Gastroesophageal sphincter (tissue), 4 donors: ENCODE measurements at regions not wholly inside any gene's neighbourhood (a gene's known extent, or its start where the extent isn't known, plus 50 kb on each side); places are given as distances from the start of the nearest gene placed in this dataset.

Source experiments
- ATAC-seq: fragments of 150-250 bp; one replicate; pipeline ENCODE4 v1.9.1; 2016; ENCODE audit warnings: mild to moderate bottlenecking, moderate library complexity
- H3K27ac ChIP-seq, 4 donors: fragments of 200-600 bp; sonication (generic) in 3 of 4; 1 replicate in 3 of 4; 2 replicates in 1 of 4; pipeline ENCODE4 v1.5.1; 2016 to 2019
- H3K27me3 ChIP-seq: fragments of 200-600 bp; sonication (generic); one replicate; pipeline ENCODE4 v1.5.1; 2019
- H3K36me3 ChIP-seq, 2 donors: fragments of 200-600 bp; sonication (generic); one replicate each; pipeline ENCODE4 v1.5.1; 2019; ENCODE audit warnings: control low read depth in 1 of 2
- H3K4me1 ChIP-seq, 3 donors: fragments of 200-600 bp; sonication (generic); 1 replicate in 2 of 3; 2 replicates in 1 of 3; pipeline ENCODE4 v1.5.1; 2016 to 2019; ENCODE audit warnings: control low read depth in 2 of 3
- H3K4me3 ChIP-seq, 2 donors: fragments of 200-600 bp; sonication (generic); one replicate each; pipeline ENCODE4 v1.5.1; 2019; ENCODE audit warnings: mild to moderate bottlenecking in 1 of 2, moderate library complexity in 1 of 2
- H3K9me3 ChIP-seq, 3 donors: fragments of 200-600 bp; sonication (generic); one replicate each; pipeline ENCODE4 v1.5.1; 2017 to 2019; ENCODE audit warnings: control low read depth in 2 of 3
- EP300 ChIP-seq: sonication (generic); formaldehyde crosslinking; IDR thresholded peaks from one replicate; pipeline ENCODE4 v1.6.1; 2017; ENCODE audit warnings: antibody characterized with exemption, mild to moderate bottlenecking
- POLR2A ChIP-seq, 2 donors: fragments of 450-650 bp; IDR thresholded peaks; one replicate each; pipeline ENCODE4 v1.6.1; 2017; ENCODE audit warnings: antibody characterized with exemption in 2 of 2, mild to moderate bottlenecking in 2 of 2, moderate library complexity in 1 of 2
- POLR2AphosphoS5 ChIP-seq: sonication (generic); formaldehyde crosslinking; IDR thresholded peaks from one replicate; pipeline ENCODE4 v1.6.1; 2017; ENCODE audit warnings: antibody characterized with exemption
- WGBS, 2 donors: methylation state at CpG; one replicate each; pipeline ENCODE4 v1.1.5; 2018; ENCODE audit warnings: low coverage in 1 of 2; 5-methylcytosine and 5-hydroxymethylcytosine counted together
- TF ChIP-seq, protein P1 (sequence below), 4 experiments: fragments of 200-600 bp in 2 of 4; fragments of 450-650 bp in 2 of 4; sonication (generic) in 1 of 4; IDR thresholded peaks; one replicate each; pipeline ENCODE4 v1.5.1; 2017 to 2019; ENCODE audit warnings: antibody characterized with exemption in 4 of 4, mild to moderate bottlenecking in 2 of 4, moderate library complexity in 2 of 4

DNA sequence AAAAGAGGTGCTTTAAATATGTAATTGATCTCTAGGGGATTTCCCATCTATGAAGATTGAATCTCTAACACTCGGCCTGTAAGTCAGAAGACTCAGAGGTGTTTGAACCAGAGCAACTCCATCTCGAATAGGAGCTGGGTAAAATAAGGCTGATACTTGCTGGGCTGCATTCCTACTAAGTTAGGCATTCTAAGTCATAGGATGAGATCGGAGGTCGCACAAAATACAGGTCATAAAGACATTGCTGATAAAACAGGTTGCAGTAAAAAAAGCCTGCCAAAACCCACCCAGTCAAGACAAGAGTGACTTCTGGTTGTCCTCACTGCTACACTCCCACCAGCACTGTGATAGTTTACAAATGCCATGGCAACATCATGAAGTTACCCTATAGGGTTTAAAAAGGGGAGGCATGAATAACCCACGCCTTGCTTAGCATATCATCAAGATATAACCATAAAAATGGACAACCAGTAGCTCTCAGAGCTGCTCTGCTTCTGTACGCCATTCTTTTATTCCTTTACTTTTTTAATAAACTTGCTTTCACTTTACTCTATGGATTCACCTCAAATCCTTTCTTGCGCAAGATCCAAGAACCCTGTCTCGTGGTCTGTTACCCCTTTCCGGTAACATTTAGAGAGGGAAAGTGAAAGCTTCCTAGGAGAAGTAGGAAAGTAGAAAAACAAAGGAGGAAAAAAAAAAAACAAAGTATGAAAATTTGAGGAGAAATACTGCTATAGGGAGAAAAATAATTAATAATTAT lies 129.7 kb upstream of the PHACTR1 start:
- TF ChIP-seq POLR2AphosphoS5 (no peak), POLR2A (IDR thresholded peaks at IDR 0.05) (no peak)
- Histone ChIP-seq H3K4me3 (no peak overlapping the region), H3K27ac (no peak overlapping the region), H3K9me3 (no peaks in the 10 kb centered on the region), H3K27me3 (no peaks in the 10 kb centered on the region), H3K4me1 (peaks cover 0 to 12% (median 0%) of the 10 kb centered on the region in 3 donors), H3K36me3 (no peaks in the 10 kb centered on the region)
- WGBS, 2 donors: 72 to 94% methylated on average over 7 to 9 of the region's 9 CpGs
- no peak for ATAC-seq

DNA sequence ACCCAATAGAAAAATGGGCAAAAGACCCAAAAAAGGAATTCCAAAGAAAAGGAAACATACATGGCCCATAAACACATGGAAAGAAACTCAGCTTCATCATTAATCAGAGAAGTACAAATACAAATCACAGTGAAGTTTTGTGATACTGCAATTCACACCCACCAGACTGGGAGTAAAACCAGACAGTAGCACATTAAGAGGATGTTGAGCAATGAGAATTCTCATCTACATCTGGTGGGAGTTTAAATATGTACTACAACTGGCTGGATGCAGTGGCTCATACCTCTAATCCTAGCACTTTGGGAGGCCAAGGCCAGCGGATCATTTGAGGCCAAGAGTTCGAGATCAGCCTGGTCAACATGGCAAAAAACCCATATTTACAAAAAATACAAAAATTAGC lies 125.7 kb upstream of the PHACTR1 start:
- Histone ChIP-seq H3K27ac (no peak overlapping the region), H3K4me1 (peaks cover 0 to 1% (median 0%) of the 10 kb centered on the region in 3 donors), H3K36me3 (no peaks in the 10 kb centered on the region), H3K9me3 (no peaks in the 10 kb centered on the region), H3K27me3 (no peaks in the 10 kb centered on the region), H3K4me3 (no peak overlapping the region)
- ATAC-seq: peak; percentile 36
- 100% methylated on average over 1 of the region's 2 CpGs for WGBS, 2 donors
- no peak for TF ChIP-seq POLR2AphosphoS5
- TF ChIP-seq, protein P1, sequence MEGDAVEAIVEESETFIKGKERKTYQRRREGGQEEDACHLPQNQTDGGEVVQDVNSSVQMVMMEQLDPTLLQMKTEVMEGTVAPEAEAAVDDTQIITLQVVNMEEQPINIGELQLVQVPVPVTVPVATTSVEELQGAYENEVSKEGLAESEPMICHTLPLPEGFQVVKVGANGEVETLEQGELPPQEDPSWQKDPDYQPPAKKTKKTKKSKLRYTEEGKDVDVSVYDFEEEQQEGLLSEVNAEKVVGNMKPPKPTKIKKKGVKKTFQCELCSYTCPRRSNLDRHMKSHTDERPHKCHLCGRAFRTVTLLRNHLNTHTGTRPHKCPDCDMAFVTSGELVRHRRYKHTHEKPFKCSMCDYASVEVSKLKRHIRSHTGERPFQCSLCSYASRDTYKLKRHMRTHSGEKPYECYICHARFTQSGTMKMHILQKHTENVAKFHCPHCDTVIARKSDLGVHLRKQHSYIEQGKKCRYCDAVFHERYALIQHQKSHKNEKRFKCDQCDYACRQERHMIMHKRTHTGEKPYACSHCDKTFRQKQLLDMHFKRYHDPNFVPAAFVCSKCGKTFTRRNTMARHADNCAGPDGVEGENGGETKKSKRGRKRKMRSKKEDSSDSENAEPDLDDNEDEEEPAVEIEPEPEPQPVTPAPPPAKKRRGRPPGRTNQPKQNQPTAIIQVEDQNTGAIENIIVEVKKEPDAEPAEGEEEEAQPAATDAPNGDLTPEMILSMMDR (IDR thresholded peaks at IDR 0.05): no peak
- no peak for TF ChIP-seq POLR2A (IDR thresholded peaks at IDR 0.05)
- no peak for TF ChIP-seq EP300

DNA sequence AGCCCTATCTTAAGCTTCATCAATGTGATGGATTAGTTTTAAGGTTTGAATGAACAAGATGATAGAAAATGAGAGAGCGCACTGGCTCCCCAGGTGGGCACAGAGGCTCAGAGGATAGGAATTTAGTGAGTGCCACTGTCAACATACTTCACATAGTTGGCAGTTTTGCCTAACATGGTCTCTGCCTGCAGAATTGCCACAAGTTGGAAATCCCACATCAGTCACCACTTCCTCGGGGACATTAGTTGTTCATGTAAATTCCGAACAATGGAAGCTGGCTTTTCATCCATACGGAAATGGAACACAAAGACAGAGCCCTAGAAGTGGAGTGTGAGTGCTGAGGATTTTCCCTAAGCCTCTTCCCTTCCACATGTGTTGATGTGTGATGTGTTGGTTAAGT lies 123.9 kb upstream of the PHACTR1 start:
- 74 to 81% methylated on average over 2 to 4 of the region's 4 CpGs for WGBS, 2 donors
- ATAC-seq: no peak
- Histone ChIP-seq H3K9me3 (no peaks in the 10 kb centered on the region), H3K27ac (no peak overlapping the region), H3K4me1 (no peaks in the 10 kb centered on the region), H3K4me3 (no peak overlapping the region), H3K27me3 (no peaks in the 10 kb centered on the region), H3K36me3 (no peaks in the 10 kb centered on the region)
- TF ChIP-seq EP300: no peak
- TF ChIP-seq POLR2A (IDR thresholded peaks at IDR 0.05): no peak
- TF ChIP-seq, protein P1 (IDR thresholded peaks at IDR 0.05): no peak
- no peak for TF ChIP-seq POLR2AphosphoS5

DNA sequence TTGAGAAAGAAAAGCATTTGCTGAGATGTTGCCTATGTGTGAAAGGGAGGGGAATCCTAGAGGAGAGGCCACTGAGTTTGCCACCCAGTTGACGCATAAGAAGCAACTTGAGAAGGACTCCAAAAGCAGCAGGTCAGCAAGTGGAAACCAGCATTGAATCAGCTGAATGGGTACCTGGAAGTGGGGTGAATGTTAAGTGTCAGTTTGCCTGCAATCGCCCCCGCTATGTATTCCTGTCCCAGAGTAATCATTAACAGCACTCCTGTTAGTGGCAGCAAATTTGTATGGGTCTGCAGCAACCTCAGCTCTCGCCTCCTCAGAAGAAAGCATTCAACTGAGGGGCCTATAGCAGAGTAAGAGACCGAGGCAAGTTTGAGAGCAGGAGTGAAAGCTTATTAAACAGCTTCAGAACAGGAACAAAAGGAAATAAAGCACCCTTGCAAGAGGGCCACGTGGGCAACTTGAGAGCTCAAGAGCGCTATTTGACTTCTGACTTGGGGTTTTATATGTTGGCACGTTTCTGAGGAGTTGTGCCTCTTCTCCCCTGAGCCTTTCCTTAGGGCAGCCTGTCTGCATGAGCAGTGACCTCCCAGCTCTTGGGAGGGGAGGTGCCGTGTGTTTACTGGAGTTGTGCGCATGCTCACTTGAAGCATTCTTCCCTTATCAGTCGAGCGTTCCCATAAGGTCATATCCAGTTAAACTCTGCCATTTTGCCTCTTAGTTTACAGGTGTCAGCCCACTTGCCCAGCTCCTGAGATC lies 122.6 kb upstream of the PHACTR1 start:
- no peak overlapping the region for H3K4me3 ChIP-seq
- 86 to 90% methylated on average over 7 to 12 of the region's 12 CpGs for WGBS, 2 donors
- no peak overlapping the region for H3K27ac ChIP-seq
- H3K27me3 ChIP-seq: no peaks in the 10 kb centered on the region
- TF ChIP-seq POLR2AphosphoS5 (no peak), POLR2A (IDR thresholded peaks at IDR 0.05) (no peak), EP300 (no peak)
- TF ChIP-seq, protein P1 (IDR thresholded peaks at IDR 0.05): no peak
- H3K4me1 ChIP-seq: no peaks in the 10 kb centered on the region
- H3K36me3 ChIP-seq: no peaks in the 10 kb centered on the region
- no peaks in the 10 kb centered on the region for H3K9me3 ChIP-seq
- ATAC-seq: no peak

DNA sequence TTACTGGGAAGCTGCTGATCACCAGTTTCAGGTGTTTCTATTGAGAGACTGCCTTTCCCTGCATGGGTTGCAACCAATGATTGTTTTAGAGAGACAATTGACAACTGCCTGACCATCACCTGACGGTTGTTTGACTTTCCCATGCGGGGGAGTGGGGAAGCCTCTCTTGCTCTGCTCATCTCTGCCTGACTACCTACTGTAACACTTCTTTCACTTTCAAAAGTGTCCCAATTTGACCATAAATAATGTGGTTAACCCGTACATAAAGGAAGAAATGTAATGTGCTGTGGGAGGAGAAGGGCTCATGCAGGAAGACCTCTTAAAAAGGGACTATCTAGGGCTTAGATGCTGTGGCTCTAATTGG lies 122.1 kb upstream of the PHACTR1 start:
- ATAC-seq: no peak
- H3K27me3 ChIP-seq: no peaks in the 10 kb centered on the region
- no peaks in the 10 kb centered on the region for H3K36me3 ChIP-seq
- no peak overlapping the region for H3K4me3 ChIP-seq
- no peaks in the 10 kb centered on the region for H3K4me1 ChIP-seq
- TF ChIP-seq, protein P1 (IDR thresholded peaks at IDR 0.05): no peak
- TF ChIP-seq POLR2AphosphoS5 (no peak), EP300 (no peak), POLR2A (IDR thresholded peaks at IDR 0.05) (no peak)
- no peak overlapping the region for H3K27ac ChIP-seq
- H3K9me3 ChIP-seq: no peaks in the 10 kb centered on the region
- WGBS, 2 donors: 60 to 90% methylated on average over 1 to 3 of the region's 3 CpGs
